ENCODE measurements at regions not wholly inside any gene's neighbourhood (a gene's known extent, or its start where the extent isn't known, plus 50 kb on each side); places are given as distances from the start of the nearest gene placed in this dataset.

GRCh38 chr2:33900610-33901009, 301.5 kb upstream of the FAM98A start:
- no peak for DNase-seq (ENCODE audit: low read depth in 2 of 2)

- DNase-seq (ENCODE audit: low read depth in 2 of 2) = no peak
Observed at GRCh38 chr2:33897741-33898140, 298.6 kb upstream of the FAM98A start.

GRCh38 chr2:33893824-33894223, 294.7 kb upstream of the FAM98A start:
- no peak for DNase-seq (ENCODE audit: low read depth in 2 of 2)

GRCh38 chr2:33891616-33892015, 292.5 kb upstream of the FAM98A start:
- DNase-seq (ENCODE audit: low read depth in 2 of 2) = no peak

- no peak for DNase-seq (ENCODE audit: low read depth in 2 of 2)
Observed at GRCh38 chr2:33890686-33891085, 291.6 kb upstream of the FAM98A start.

GRCh38 chr2:33877348-33878016, 278.4 kb upstream of the FAM98A start:
- DNase-seq (ENCODE audit: low read depth in 2 of 2) = no peak

- no peak for DNase-seq (ENCODE audit: low read depth in 2 of 2)
Observed at GRCh38 chr2:33873076-33873605, 274.0 kb upstream of the FAM98A start.

GRCh38 chr2:33859811-33860461, 260.8 kb upstream of the FAM98A start:
- DNase-seq (ENCODE audit: low read depth in 2 of 2) = no peak

GRCh38 chr2:33859176-33859575, 260.1 kb upstream of the FAM98A start:
- DNase-seq (ENCODE audit: low read depth in 2 of 2) = no peak

- DNase-seq (ENCODE audit: low read depth in 2 of 2) = no peak
Observed at GRCh38 chr2:33848486-33848885, 249.4 kb upstream of the FAM98A start.

- no peak for DNase-seq (ENCODE audit: low read depth in 2 of 2)
Observed at GRCh38 chr2:33839791-33840190, 240.7 kb upstream of the FAM98A start.

- DNase-seq (ENCODE audit: low read depth in 2 of 2) = no peak
Observed at GRCh38 chr2:33836628-33837027, 237.5 kb upstream of the FAM98A start.

GRCh38 chr2:33835911-33836310, 236.8 kb upstream of the FAM98A start:
- DNase-seq (ENCODE audit: low read depth in 2 of 2) = no peak

GRCh38 chr2:33822964-33823363, 223.9 kb upstream of the FAM98A start:
- DNase-seq (ENCODE audit: low read depth in 2 of 2) = no peak

GRCh38 chr2:33812707-33813106, 213.6 kb upstream of the FAM98A start:
- DNase-seq (ENCODE audit: low read depth in 2 of 2) = no peak

GRCh38 chr2:33810046-33810835, 211.1 kb upstream of the FAM98A start:
- no peak for DNase-seq (ENCODE audit: low read depth in 2 of 2)

- DNase-seq (ENCODE audit: low read depth in 2 of 2) = no peak
Observed at GRCh38 chr2:33806041-33806440, 206.9 kb upstream of the FAM98A start.

- no peak for DNase-seq (ENCODE audit: low read depth in 2 of 2)
Observed at GRCh38 chr2:33804155-33804554, 205.1 kb upstream of the FAM98A start.

GRCh38 chr2:33796511-33796910, 197.4 kb upstream of the FAM98A start:
- DNase-seq (ENCODE audit: low read depth in 2 of 2) = no peak

- no peak for DNase-seq (ENCODE audit: low read depth in 2 of 2)
Observed at GRCh38 chr2:33791625-33792024, 192.5 kb upstream of the FAM98A start.

GRCh38 chr2:33788044-33788443, 188.9 kb upstream of the FAM98A start:
- no peak for DNase-seq (ENCODE audit: low read depth in 2 of 2)

GRCh38 chr2:33786881-33787280, 187.8 kb upstream of the FAM98A start:
- no peak for DNase-seq (ENCODE audit: low read depth in 2 of 2)
